Bronchial epithelial cell (primary cell): ENCODE measurements at regions not wholly inside any gene's neighbourhood (a gene's known extent, or its start where the extent isn't known, plus 50 kb on each side); places are given as distances from the start of the nearest gene placed in this dataset.

ENCODE experiments used
- DNase-seq: peaks from one replicate; pipeline ENCODE4 v3.0.0-alpha.2; 2010; ENCODE audit warnings: low read depth
- FAIRE-seq: peaks from 2 replicates; lab custom pipeline; 2011; peaks lifted over from hg19 to GRCh38; lab: Jason Lieb, UNC
- H3K27me3 ChIP-seq: 2 replicates; pipeline ENCODE4 v1.5.1; 2011; ENCODE audit warnings: low read length; ENCODE audit not compliant: control insufficient read depth, insufficient read depth
- H3K36me3 ChIP-seq: 2 replicates; pipeline ENCODE4 v1.5.1; 2011; ENCODE audit warnings: low read length; ENCODE audit not compliant: control insufficient read depth, insufficient read depth
- H3K4me3 ChIP-seq: 2 replicates; pipeline ENCODE4 v1.5.1; 2011; ENCODE audit warnings: mild to moderate bottlenecking, low read depth, low read length, control low read depth
- TF ChIP-seq, protein P1 (sequence below): IDR thresholded peaks from 2 replicates; pipeline ENCODE4 v1.5.1; 2011; ENCODE audit warnings: mild to moderate bottlenecking, moderate library complexity, low read length, control low read depth, inconsistent platforms; ENCODE audit not compliant: insufficient read depth, severe bottlenecking

DNA sequence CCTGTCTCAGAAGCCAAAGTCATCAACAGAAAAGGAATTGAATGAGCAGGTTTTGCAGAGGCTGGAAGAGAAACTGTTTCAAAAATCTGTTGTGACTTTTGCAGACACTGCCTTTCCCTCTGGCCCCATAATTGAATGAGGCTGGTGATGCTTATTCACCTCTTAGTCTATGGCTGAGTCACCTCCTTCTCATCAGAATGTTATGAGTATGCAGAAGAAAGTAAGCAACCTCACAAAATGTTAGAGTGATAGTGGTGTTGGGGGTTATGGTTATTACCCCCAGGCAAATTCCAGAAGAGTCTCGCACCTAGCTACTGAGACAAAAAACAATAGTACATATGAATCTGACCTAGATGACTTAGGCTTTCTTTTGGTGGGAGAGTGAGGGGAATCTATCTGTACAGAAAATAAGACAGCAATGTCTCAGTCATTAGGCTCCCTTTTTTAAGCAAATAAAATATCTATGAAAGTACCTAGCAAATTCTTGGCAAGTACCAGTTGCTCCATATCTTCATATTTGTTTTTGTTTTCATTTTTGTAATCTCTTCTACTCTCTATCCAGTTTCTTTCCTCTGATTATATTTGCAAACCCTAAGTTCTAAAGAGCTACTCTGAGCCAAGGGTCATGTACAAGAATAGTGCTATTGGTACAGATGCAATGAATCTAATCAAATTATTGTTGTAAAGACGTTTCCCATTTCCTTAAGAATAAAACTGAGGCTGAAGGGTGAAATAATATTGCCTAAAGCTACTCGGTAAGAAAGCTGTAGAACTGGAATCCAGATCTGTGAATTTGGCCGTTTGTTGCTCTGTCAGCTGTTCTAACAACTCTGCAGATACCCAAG is 498.1 kb upstream of the TNC start:
- no peaks in the 10 kb centered on the region for H3K36me3 ChIP-seq
- no peak overlapping the region for H3K4me3 ChIP-seq
- DNase-seq (peak; percentile 99), FAIRE-seq (peak; percentile 75)
- H3K27me3 ChIP-seq, result no peaks in the 10 kb centered on the region
- TF ChIP-seq, protein P1, sequence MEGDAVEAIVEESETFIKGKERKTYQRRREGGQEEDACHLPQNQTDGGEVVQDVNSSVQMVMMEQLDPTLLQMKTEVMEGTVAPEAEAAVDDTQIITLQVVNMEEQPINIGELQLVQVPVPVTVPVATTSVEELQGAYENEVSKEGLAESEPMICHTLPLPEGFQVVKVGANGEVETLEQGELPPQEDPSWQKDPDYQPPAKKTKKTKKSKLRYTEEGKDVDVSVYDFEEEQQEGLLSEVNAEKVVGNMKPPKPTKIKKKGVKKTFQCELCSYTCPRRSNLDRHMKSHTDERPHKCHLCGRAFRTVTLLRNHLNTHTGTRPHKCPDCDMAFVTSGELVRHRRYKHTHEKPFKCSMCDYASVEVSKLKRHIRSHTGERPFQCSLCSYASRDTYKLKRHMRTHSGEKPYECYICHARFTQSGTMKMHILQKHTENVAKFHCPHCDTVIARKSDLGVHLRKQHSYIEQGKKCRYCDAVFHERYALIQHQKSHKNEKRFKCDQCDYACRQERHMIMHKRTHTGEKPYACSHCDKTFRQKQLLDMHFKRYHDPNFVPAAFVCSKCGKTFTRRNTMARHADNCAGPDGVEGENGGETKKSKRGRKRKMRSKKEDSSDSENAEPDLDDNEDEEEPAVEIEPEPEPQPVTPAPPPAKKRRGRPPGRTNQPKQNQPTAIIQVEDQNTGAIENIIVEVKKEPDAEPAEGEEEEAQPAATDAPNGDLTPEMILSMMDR, result no peak

DNA sequence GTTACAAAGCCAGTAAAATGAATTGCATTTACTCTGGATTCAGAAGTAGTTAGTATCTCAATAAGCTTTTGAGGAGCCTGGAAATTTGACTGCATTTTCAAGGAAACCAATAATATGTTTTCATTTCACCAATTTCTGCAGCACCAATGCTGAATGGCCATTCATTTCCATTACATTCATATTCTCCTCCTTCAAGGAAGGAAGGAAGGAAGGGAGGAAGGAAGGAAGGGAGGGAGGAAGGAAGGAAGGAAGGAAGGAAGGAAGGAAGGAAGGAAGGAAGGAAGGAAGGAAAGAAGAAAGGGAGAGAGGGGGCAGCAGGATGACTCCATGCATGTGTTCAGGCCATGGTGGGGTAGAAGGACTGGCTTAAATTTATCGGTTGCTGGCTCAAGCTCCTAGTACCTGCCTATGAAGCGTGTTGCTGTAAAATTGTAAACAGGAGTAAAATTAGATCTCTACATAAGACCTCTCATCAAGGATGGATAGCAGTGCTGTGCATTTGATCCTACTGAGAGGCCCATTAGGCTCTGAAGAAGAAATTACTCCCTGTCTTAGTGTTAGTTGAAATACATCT is 498.8 kb upstream of the TNC start:
- no peak overlapping the region for H3K4me3 ChIP-seq
- no peaks in the 10 kb centered on the region for H3K36me3 ChIP-seq
- no peak for FAIRE-seq
- TF ChIP-seq, protein P1, result no peak
- no peak for DNase-seq
- no peaks in the 10 kb centered on the region for H3K27me3 ChIP-seq

DNA sequence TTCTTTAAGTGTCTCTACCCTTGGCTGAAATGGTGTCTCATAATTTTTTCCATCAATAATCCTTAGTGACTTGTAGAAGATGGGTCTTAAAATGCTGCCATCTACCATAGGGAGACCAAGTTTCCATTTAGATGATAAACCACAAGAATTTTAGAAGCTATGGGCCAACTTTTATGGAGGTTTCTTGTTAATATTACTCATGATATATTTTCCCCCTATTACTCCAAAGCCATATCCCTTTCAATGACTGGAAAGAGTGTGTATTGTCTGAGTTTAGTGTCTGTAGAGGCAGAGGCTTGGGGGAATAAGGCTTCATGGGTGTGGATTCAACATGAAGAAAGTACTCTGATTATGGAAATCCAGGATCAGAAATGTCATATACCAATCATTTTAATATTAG is 507.3 kb upstream of the TNC start:
- Histone ChIP-seq H3K36me3 (no peaks in the 10 kb centered on the region), H3K27me3 (no peaks in the 10 kb centered on the region), H3K4me3 (no peak overlapping the region)
- FAIRE-seq, result no peak
- TF ChIP-seq, protein P1, result no peak
- no peak for DNase-seq

DNA sequence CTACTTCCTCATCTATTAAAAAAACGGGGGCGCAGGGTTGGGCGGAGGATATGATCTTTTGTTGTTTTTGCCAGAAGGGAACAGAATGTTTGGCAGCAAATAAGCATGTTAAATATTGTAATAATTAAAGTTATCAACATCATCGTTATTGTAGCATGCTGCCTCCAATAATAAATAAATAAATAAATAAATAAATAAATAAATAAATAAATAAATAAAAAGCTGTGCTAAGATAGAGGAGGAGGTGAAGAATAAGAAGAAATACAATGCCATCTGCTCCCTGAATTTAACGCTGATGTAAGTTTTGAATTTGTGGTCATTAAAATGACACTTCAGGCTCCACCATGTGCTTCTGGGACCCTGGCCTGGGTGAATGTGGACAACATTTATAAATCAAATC is 508.0 kb upstream of the TNC start:
- TF ChIP-seq, protein P1, result no peak
- Histone ChIP-seq H3K4me3 (no peak overlapping the region), H3K27me3 (no peaks in the 10 kb centered on the region), H3K36me3 (no peaks in the 10 kb centered on the region)
- FAIRE-seq, result no peak
- no peak for DNase-seq

DNA sequence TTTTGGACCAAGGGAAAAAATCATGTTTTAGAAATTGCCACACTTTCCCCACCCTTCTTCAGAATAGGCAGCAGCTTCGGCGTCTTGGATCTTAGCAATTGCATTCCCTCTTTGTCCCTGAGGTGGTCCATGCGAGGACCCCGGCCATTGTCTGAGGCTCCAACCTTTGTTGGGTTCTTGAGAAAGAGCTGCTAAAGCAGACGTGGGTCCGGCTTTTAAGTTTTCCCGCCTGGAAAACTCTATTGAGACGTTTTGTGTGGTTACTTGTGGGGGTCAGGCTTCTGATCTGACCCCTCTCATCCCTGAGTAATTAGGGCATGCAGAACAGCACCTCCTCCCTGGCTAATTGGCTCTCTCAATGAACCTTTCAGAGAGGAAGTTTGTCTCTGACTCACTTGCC is 509.6 kb upstream of the TNC start:
- H3K36me3 ChIP-seq, result no peaks in the 10 kb centered on the region
- TF ChIP-seq, protein P1, result no peak
- DNase-seq (no peak), FAIRE-seq (no peak)
- no peaks in the 10 kb centered on the region for H3K27me3 ChIP-seq
- H3K4me3 ChIP-seq, result no peak overlapping the region

DNA sequence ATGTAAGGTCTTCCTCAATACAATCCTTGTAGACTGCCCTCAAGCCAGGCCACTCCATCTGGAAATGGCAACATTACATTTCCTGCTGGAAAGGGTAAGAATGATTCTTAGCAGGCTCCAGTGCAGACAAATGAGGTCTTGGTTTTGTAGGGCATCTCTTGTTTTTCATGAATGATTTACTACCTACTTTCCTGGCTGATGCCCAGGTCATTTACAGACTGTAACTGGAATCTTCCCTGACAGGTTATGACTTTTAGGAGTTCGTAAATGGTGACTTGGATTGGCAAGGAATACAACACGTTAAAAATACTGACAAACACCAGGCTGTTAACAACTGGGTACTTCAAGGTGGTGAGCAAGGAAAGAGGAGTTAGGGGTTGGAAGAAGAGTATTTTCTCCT is 510.5 kb upstream of the TNC start:
- TF ChIP-seq, protein P1, result no peak
- H3K36me3 ChIP-seq, result no peaks in the 10 kb centered on the region
- no peak for FAIRE-seq
- DNase-seq, result no peak
- H3K27me3 ChIP-seq, result no peaks in the 10 kb centered on the region
- H3K4me3 ChIP-seq, result no peak overlapping the region
